Ovary (tissue), 3 donors: ENCODE measurements at regions not wholly inside any gene's neighbourhood (a gene's known extent, or its start where the extent isn't known, plus 50 kb on each side); places are given as distances from the start of the nearest gene placed in this dataset.

Source experiments
- POLR2A ChIP-seq: fragments of 450-650 bp; IDR thresholded peaks from one replicate; pipeline ENCODE4 v1.6.1; 2017; ENCODE audit warnings: antibody characterized with exemption, mild to moderate bottlenecking, moderate library complexity
- TF ChIP-seq, protein P1 (sequence below), 3 donors: fragments of 450-650 bp in 2 of 3; fragments of 200-600 bp in 1 of 3; IDR thresholded peaks; one replicate each; pipeline versions ENCODE4 v1.5.1 to v1.8.0; 2016 to 2022; ENCODE audit warnings: antibody characterized with exemption in 3 of 3, mild to moderate bottlenecking in 1 of 3
- donor health status: DM: no; HTN: no; CAD: no.

DNA sequence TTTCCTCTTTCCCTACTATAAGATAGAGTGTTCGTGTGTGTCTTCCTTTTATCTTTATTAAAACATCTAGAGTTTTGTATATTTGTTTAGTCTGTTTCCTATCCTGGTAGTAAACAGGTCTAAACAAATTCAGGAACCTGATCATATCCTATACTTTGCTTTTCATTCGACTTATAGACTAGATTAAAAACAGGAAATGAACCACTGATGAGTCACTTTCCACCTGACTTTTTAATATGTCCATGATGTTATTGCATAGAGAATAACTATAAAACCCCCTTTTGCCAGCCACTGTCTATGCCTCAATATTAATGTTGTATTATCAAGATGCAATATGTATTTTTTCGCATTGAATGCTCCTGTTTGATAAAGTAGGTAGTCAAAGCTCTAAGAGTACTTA lies 1794.0 kb downstream of the STIM2 start:
- TF ChIP-seq, protein P1, sequence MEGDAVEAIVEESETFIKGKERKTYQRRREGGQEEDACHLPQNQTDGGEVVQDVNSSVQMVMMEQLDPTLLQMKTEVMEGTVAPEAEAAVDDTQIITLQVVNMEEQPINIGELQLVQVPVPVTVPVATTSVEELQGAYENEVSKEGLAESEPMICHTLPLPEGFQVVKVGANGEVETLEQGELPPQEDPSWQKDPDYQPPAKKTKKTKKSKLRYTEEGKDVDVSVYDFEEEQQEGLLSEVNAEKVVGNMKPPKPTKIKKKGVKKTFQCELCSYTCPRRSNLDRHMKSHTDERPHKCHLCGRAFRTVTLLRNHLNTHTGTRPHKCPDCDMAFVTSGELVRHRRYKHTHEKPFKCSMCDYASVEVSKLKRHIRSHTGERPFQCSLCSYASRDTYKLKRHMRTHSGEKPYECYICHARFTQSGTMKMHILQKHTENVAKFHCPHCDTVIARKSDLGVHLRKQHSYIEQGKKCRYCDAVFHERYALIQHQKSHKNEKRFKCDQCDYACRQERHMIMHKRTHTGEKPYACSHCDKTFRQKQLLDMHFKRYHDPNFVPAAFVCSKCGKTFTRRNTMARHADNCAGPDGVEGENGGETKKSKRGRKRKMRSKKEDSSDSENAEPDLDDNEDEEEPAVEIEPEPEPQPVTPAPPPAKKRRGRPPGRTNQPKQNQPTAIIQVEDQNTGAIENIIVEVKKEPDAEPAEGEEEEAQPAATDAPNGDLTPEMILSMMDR (IDR thresholded peaks at IDR 0.05): no peak
- no peak for TF ChIP-seq POLR2A
